Body of pancreas (tissue), 4 donors: ENCODE measurements at regions not wholly inside any gene's neighbourhood (a gene's known extent, or its start where the extent isn't known, plus 50 kb on each side); places are given as distances from the start of the nearest gene placed in this dataset.

Experiments
- CTCF ChIP-seq, 7 experiments: fragments of 450-650 bp in 4 of 7; fragments of 200-600 bp in 3 of 7; sonication (generic) in 3 of 7; IDR thresholded peaks; one replicate each; pipeline ENCODE4 v1.5.1; 2016 to 2019; ENCODE audit warnings: antibody characterized with exemption in 7 of 7
- POLR2A ChIP-seq, 3 donors: fragments of 450-650 bp; IDR thresholded peaks; one replicate each; pipeline ENCODE4 v1.6.1; 2016; ENCODE audit warnings: antibody characterized with exemption in 3 of 3, mild to moderate bottlenecking in 2 of 3

GRCh38 chr12:107857191-107857590, 82.7 kb downstream of the ASCL4 start:
- TF ChIP-seq CTCF (IDR thresholded peaks at IDR 0.05) (no peak), POLR2A (IDR thresholded peaks at IDR 0.05) (no peak)
